ENCODE measurements at regions not wholly inside any gene's neighbourhood (a gene's known extent, or its start where the extent isn't known, plus 50 kb on each side); places are given as distances from the start of the nearest gene placed in this dataset.

GRCh38 chr2:215808194-215808593 lies 205.2 kb downstream of the MREG start:
- TF ChIP-seq CTCF (IDR thresholded peaks at IDR 0.05; ENCODE audit: insufficient read depth, low read depth, low read length, missing control alignments): no peak
- no peak overlapping the region for H3K4me3 ChIP-seq (ENCODE audit: low read depth, low read length)
- DNase-seq (ENCODE audit: low read depth): no peak

- TF ChIP-seq CTCF (IDR thresholded peaks at IDR 0.05; ENCODE audit: insufficient read depth, low read depth, low read length, missing control alignments): no peak
- no peak for DNase-seq (ENCODE audit: low read depth)
- no peak overlapping the region for H3K4me3 ChIP-seq (ENCODE audit: low read depth, low read length)
Observed at GRCh38 chr2:215805493-215805892, 207.9 kb downstream of the MREG start.

GRCh38 chr2:215803150-215803549 lies 210.2 kb downstream of the MREG start:
- no peak for TF ChIP-seq CTCF (IDR thresholded peaks at IDR 0.05; ENCODE audit: insufficient read depth, low read depth, low read length, missing control alignments)
- H3K4me3 ChIP-seq (ENCODE audit: low read depth, low read length): no peak overlapping the region
- no peak for DNase-seq (ENCODE audit: low read depth)

GRCh38 chr2:215799194-215799593 lies 214.2 kb downstream of the MREG start:
- DNase-seq (ENCODE audit: low read depth): no peak
- H3K4me3 ChIP-seq (ENCODE audit: low read depth, low read length): no peak overlapping the region
- no peak for TF ChIP-seq CTCF (IDR thresholded peaks at IDR 0.05; ENCODE audit: insufficient read depth, low read depth, low read length, missing control alignments)

- no peak overlapping the region for H3K4me3 ChIP-seq (ENCODE audit: low read depth, low read length)
- no peak for DNase-seq (ENCODE audit: low read depth)
- TF ChIP-seq CTCF (IDR thresholded peaks at IDR 0.05; ENCODE audit: insufficient read depth, low read depth, low read length, missing control alignments): no peak
Observed at GRCh38 chr2:215797676-215798075, 215.7 kb downstream of the MREG start.

- no peak for TF ChIP-seq CTCF (IDR thresholded peaks at IDR 0.05; ENCODE audit: insufficient read depth, low read depth, low read length, missing control alignments)
- no peak for DNase-seq (ENCODE audit: low read depth)
- no peak overlapping the region for H3K4me3 ChIP-seq (ENCODE audit: low read depth, low read length)
Observed at GRCh38 chr2:215796140-215796855, 217.1 kb downstream of the MREG start.

Data from GM12865 (cell line).